SU-DHL-6 (cell line): ENCODE measurements at regions not wholly inside any gene's neighbourhood (a gene's known extent, or its start where the extent isn't known, plus 50 kb on each side); places are given as distances from the start of the nearest gene placed in this dataset.

Experiments
- CTCF ChIP-seq: fragments of 200-600 bp; sonication (generic); IDR thresholded peaks from one replicate; pipeline ENCODE4 v1.5.1; 2017; ENCODE audit warnings: antibody characterized with exemption, mild to moderate bottlenecking, low read length, moderate library complexity; ENCODE audit not compliant: insufficient read depth, poor library complexity, severe bottlenecking
- EZH2phosphoT487 ChIP-seq: fragments of 200-600 bp; sonication (generic), shearing (Covaris generic); conservative IDR thresholded peaks from 2 replicates; pipeline ENCODE4 v1.6.1; 2018; ENCODE audit warnings: mild to moderate bottlenecking, antibody characterized with exemption, low read length, moderate library complexity, mixed read lengths

- no peak for TF ChIP-seq CTCF
- TF ChIP-seq EZH2phosphoT487, result no peak
These were observed 664.5 kb upstream of the VSTM2A start for GRCh38 chr7:53877688-53878087.
